ENCODE measurements at regions not wholly inside any gene's neighbourhood (a gene's known extent, or its start where the extent isn't known, plus 50 kb on each side); places are given as distances from the start of the nearest gene placed in this dataset.

DNA sequence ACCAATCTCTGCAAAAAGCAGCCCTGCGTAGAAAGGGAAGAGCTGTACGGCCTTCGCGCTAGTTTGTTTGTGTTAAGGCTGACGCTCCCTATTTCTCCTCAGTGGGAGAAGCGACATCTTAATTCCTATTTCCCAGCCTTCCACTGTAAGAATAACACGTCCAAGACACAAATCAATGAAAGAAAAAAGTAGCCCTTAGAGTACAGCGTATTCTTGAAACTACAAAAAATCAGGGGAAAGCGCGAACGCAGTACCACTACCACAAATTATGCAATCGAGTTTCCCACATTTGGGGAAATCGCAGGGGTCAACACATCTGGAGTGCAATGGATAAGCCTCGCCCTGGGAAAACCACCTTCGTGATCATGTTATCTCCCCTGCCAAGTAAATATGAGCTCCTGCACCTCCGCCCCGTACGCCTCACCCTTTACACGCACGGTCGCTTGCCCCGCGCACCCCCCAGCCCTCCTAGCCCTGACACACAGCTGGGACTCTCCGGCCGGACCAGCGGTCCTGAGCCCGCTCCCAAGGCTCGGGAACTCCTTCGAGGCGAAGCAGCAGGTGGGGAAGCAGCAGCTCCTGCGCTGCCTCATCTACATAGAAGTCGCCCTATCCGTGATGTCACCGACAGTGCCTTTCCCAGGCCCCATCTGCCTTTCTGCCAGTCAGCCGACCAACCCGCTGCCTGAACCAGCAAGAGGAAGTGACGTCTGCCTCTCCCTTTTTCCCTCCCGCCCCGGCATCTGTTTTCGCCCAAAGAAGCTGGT is 94.7 kb downstream of the PPIAL4G start (continued):
- TF ChIP-seq, protein P1, sequence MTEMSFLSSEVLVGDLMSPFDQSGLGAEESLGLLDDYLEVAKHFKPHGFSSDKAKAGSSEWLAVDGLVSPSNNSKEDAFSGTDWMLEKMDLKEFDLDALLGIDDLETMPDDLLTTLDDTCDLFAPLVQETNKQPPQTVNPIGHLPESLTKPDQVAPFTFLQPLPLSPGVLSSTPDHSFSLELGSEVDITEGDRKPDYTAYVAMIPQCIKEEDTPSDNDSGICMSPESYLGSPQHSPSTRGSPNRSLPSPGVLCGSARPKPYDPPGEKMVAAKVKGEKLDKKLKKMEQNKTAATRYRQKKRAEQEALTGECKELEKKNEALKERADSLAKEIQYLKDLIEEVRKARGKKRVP (CRISPR knock-in tag; IDR thresholded peaks at IDR 0.05) = no peak
- TF ChIP-seq, protein P2, sequence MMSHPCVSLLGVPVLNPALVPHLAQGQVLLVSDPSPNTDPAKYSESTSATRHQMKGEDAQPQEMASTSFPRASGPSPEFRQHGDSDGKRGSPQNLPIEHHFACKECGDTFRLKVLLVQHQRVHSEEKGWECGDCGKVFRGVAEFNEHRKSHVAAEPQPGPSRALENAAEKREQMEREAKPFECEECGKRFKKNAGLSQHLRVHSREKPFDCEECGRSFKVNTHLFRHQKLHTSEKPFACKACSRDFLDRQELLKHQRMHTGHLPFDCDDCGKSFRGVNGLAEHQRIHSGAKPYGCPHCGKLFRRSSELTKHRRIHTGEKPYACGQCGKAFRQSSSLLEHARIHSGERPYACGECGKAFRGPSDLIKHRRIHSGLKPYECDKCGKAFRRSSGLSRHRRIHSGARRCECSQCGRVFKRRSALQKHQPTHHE (CRISPR knock-in tag; IDR thresholded peaks at IDR 0.05; ENCODE audit: borderline replicate concordance) = no peak
- no peak for TF ChIP-seq HCFC1 (IDR thresholded peaks at IDR 0.05; ENCODE audit: low read depth, low read length)
- TF ChIP-seq RARG (CRISPR knock-in tag; IDR thresholded peaks at IDR 0.05; ENCODE audit: low read depth) = no peak
- no peak for TF ChIP-seq CENPX (CRISPR knock-in tag; IDR thresholded peaks at IDR 0.05)
- TF ChIP-seq MED1 (CRISPR knock-in tag; IDR thresholded peaks at IDR 0.05) = peak; percentile 26; the same call in 1 of the 2 replicates
- no peak for TF ChIP-seq MLLT10 (CRISPR knock-in tag; IDR thresholded peaks at IDR 0.05)
- no peak for TF ChIP-seq ZMYM3 (CRISPR knock-in tag; IDR thresholded peaks at IDR 0.05)
- no peak for TF ChIP-seq SP140L (CRISPR knock-in tag; IDR thresholded peaks at IDR 0.05; ENCODE audit: borderline replicate concordance)
- TF ChIP-seq ZNF546 (CRISPR knock-in tag; conservative IDR thresholded peaks at IDR 0.05) = no peak
- TF ChIP-seq, protein P3, sequence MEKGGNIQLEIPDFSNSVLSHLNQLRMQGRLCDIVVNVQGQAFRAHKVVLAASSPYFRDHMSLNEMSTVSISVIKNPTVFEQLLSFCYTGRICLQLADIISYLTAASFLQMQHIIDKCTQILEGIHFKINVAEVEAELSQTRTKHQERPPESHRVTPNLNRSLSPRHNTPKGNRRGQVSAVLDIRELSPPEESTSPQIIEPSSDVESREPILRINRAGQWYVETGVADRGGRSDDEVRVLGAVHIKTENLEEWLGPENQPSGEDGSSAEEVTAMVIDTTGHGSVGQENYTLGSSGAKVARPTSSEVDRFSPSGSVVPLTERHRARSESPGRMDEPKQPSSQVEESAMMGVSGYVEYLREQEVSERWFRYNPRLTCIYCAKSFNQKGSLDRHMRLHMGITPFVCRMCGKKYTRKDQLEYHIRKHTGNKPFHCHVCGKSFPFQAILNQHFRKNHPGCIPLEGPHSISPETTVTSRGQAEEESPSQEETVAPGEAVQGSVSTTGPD (CRISPR knock-in tag; IDR thresholded peaks at IDR 0.05) = no peak
- TF ChIP-seq ZNF234 (CRISPR knock-in tag; conservative IDR thresholded peaks at IDR 0.05) = no peak
- TF ChIP-seq ATM (IDR thresholded peaks at IDR 0.05; ENCODE audit: borderline replicate concordance) = no peak
- no peak for TF ChIP-seq RFX5 (IDR thresholded peaks at IDR 0.05; ENCODE audit: low read depth, low read length)
- TF ChIP-seq, protein P4, sequence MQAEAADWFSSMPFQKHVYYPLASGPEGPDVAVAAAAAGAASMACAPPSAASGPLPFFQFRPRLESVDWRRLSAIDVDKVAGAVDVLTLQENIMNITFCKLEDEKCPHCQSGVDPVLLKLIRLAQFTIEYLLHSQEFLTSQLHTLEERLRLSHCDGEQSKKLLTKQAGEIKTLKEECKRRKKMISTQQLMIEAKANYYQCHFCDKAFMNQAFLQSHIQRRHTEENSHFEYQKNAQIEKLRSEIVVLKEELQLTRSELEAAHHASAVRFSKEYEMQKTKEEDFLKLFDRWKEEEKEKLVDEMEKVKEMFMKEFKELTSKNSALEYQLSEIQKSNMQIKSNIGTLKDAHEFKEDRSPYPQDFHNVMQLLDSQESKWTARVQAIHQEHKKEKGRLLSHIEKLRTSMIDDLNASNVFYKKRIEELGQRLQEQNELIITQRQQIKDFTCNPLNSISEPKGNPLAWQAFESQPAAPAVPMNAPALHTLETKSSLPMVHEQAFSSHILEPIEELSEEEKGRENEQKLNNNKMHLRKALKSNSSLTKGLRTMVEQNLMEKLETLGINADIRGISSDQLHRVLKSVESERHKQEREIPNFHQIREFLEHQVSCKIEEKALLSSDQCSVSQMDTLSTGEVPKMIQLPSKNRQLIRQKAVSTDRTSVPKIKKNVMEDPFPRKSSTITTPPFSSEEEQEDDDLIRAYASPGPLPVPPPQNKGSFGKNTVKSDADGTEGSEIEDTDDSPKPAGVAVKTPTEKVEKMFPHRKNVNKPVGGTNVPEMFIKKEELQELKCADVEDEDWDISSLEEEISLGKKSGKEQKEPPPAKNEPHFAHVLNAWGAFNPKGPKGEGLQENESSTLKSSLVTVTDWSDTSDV (CRISPR knock-in tag; IDR thresholded peaks at IDR 0.05) = no peak
- no peak for TF ChIP-seq NPAS2 (CRISPR knock-in tag; IDR thresholded peaks at IDR 0.05; ENCODE audit: borderline replicate concordance)
- no peak for TF ChIP-seq ZNF329 (CRISPR knock-in tag; IDR thresholded peaks at IDR 0.05; ENCODE audit: low read depth)
- TF ChIP-seq ZKSCAN1 (IDR thresholded peaks at IDR 0.05; ENCODE audit: low read length) = no peak
- TF ChIP-seq, protein P5, sequence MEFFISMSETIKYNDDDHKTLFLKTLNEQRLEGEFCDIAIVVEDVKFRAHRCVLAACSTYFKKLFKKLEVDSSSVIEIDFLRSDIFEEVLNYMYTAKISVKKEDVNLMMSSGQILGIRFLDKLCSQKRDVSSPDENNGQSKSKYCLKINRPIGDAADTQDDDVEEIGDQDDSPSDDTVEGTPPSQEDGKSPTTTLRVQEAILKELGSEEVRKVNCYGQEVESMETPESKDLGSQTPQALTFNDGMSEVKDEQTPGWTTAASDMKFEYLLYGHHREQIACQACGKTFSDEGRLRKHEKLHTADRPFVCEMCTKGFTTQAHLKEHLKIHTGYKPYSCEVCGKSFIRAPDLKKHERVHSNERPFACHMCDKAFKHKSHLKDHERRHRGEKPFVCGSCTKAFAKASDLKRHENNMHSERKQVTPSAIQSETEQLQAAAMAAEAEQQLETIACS (CRISPR knock-in tag; IDR thresholded peaks at IDR 0.05) = no peak
- no peak for TF ChIP-seq FOXK2 (IDR thresholded peaks at IDR 0.05)
- no peak for TF ChIP-seq ZFP36L1 (CRISPR knock-in tag; IDR thresholded peaks at IDR 0.05)
- no peak for TF ChIP-seq ZSCAN29 (CRISPR knock-in tag; conservative IDR thresholded peaks at IDR 0.05)
